Pancreas (tissue), 10 donors: ENCODE measurements at regions not wholly inside any gene's neighbourhood (a gene's known extent, or its start where the extent isn't known, plus 50 kb on each side); places are given as distances from the start of the nearest gene placed in this dataset.

Experiments used
- ATAC-seq, 4 donors: fragments of 200-7000 bp; cut with Tn5 transposase; one replicate each; pipeline versions ENCODE4 v1.8.0 to v1.9.1; 2020; ENCODE audit warnings: mild to moderate bottlenecking in 4 of 4, moderate library complexity in 4 of 4
- DNase-seq, 6 donors: peaks; one replicate each; pipeline ENCODE4 v3.0.0-alpha.2; 2020
- FAIRE-seq: peaks from 2 replicates; lab custom pipeline; 2012; peaks lifted over from hg19 to GRCh38; lab: Jason Lieb, UNC
- H3K27ac ChIP-seq, 4 donors: fragments of 200-600 bp; sonication (generic); 1 replicate in 3 of 4; 2 replicates in 1 of 4; pipeline versions ENCODE4 v1.5.0 to v1.8.0; 2020
- H3K27me3 ChIP-seq, 4 donors: fragments of 200-600 bp; one replicate each; pipeline ENCODE4 v1.8.0; 2021
- H3K36me3 ChIP-seq, 3 donors: fragments of 200-600 bp; sonication (generic) in 1 of 3; one replicate each; pipeline versions ENCODE4 v1.5.0 to v1.8.0; 2020 to 2021
- H3K4me1 ChIP-seq, 3 donors: fragments of 200-600 bp; one replicate each; pipeline ENCODE4 v1.8.0; 2021
- H3K4me3 ChIP-seq, 4 donors: fragments of 200-600 bp; sonication (generic) in 2 of 4; one replicate each; pipeline versions ENCODE4 v1.5.0 to v1.8.0; 2020 to 2021
- H3K9me3 ChIP-seq, 4 donors: fragments of 200-600 bp; one replicate each; pipeline ENCODE4 v1.8.0; 2021
- CTCF ChIP-seq, 4 donors: fragments of 200-600 bp; sonication (generic) in 3 of 4; IDR thresholded peaks; one replicate each; pipeline versions ENCODE4 v1.5.0 to v1.8.0; 2021; ENCODE audit warnings: antibody characterized with exemption in 4 of 4
- WGBS, 2 donors: extraction: QIAGEN DNeasy Blood & Tissue Kit; methylation state at CpG; one replicate each; pipeline ENCODE4 v1.1.7; 2013; 5-methylcytosine and 5-hydroxymethylcytosine counted together
- intact Hi-C, 3 donors: fragments of 100-400 bp; cut with DNase I; formaldehyde crosslinking; loops; one replicate each; pipeline versions ENCODE4 v1.11.1 to v1.14.2; 2022
- donor health status: healthy with polysubstance abuse.
- donor health status: DM: no; HTN: no; CAD: no; lungs with moderate emphysema.
- donor health status: DM: no; HTN: no; CAD: no.
- donor health status: control.
- donor health status: control.
- donor health status: Bipolar disorder and iron deficiency.
- donor health status: DM: yes; HTN: yes; CAD: no.
- donor health status: DM: no; HTN: no; CAD: no.
- donor health status: DM: no; HTN: no; CAD: no.
- donor health status: DM: yes; HTN: yes; CAD: no.

- intact Hi-C loops, result no loop called here
- DNase-seq (no peak), FAIRE-seq (no peak), ATAC-seq (no peak)
- Histone ChIP-seq H3K27me3 (no peaks in the 10 kb centered on the region), H3K36me3 (no peaks in the 10 kb centered on the region), H3K27ac (no peak overlapping the region), H3K4me3 (no peak overlapping the region), H3K9me3 (no peaks in the 10 kb centered on the region), H3K4me1 (no peaks in the 10 kb centered on the region)
- WGBS, 2 donors, result 74 to 84% methylated on average over 5 of the region's 5 CpGs
- TF ChIP-seq CTCF (IDR thresholded peaks at IDR 0.05), result no peak
These were observed 282.2 kb downstream of the MREG start for GRCh38 chr2:215731108-215731658.

- Histone ChIP-seq H3K4me3 (no peak overlapping the region), H3K36me3 (no peaks in the 10 kb centered on the region), H3K9me3 (no peaks in the 10 kb centered on the region), H3K4me1 (no peaks in the 10 kb centered on the region), H3K27ac (no peak overlapping the region), H3K27me3 (no peaks in the 10 kb centered on the region)
- intact Hi-C loops, result no loop called here
- no peak for TF ChIP-seq CTCF (IDR thresholded peaks at IDR 0.05)
- ATAC-seq, result no peak
- FAIRE-seq, result no peak
- 61 to 73% methylated on average over 5 of the region's 5 CpGs for WGBS, 2 donors
- DNase-seq, result no peak
These were observed 283.2 kb downstream of the MREG start for GRCh38 chr2:215729985-215730620.

GRCh38 chr2:215728504-215729065 lies 284.8 kb downstream of the MREG start:
- Histone ChIP-seq H3K4me1 (no peaks in the 10 kb centered on the region), H3K4me3 (no peak overlapping the region), H3K9me3 (no peaks in the 10 kb centered on the region), H3K27me3 (no peaks in the 10 kb centered on the region), H3K36me3 (no peaks in the 10 kb centered on the region), H3K27ac (no peak overlapping the region)
- DNase-seq, result no peak
- intact Hi-C loops, result no loop called here
- WGBS, 2 donors, result 49 to 56% methylated on average over 2 of the region's 2 CpGs
- TF ChIP-seq CTCF (IDR thresholded peaks at IDR 0.05), result no peak
- ATAC-seq, result peak in 3 of 4 donors; percentile 31 to 76 (median 71)
- no peak for FAIRE-seq

- no peak for TF ChIP-seq CTCF (IDR thresholded peaks at IDR 0.05)
- intact Hi-C loops, result no loop called here
- FAIRE-seq (no peak), DNase-seq (no peak), ATAC-seq (no peak)
- Histone ChIP-seq H3K4me3 (no peak overlapping the region), H3K9me3 (no peaks in the 10 kb centered on the region), H3K4me1 (no peaks in the 10 kb centered on the region), H3K27ac (no peak overlapping the region), H3K27me3 (no peaks in the 10 kb centered on the region), H3K36me3 (no peaks in the 10 kb centered on the region)
- 66 to 67% methylated on average over 1 of the region's 1 CpG for WGBS, 2 donors
These were observed 285.5 kb downstream of the MREG start for GRCh38 chr2:215727507-215728503.
